CD14-positive monocyte (primary cell): ENCODE measurements at regions not wholly inside any gene's neighbourhood (a gene's known extent, or its start where the extent isn't known, plus 50 kb on each side); places are given as distances from the start of the nearest gene placed in this dataset.

Source experiments
- DNase-seq, 3 donors: peaks; one replicate each; pipeline ENCODE4 v3.0.0-alpha.2; 2011 to 2022
- H2AFZ ChIP-seq: 2 replicates; pipeline ENCODE4 v1.6.0; 2012; ENCODE audit warnings: mild to moderate bottlenecking, low read depth, low read length, inconsistent platforms; ENCODE audit not compliant: insufficient read depth, poor library complexity, severe bottlenecking
- H3K27ac ChIP-seq, 2 donors: 1 replicate in 1 of 2; 2 replicates in 1 of 2; pipeline ENCODE4 v1.5.1; 2012 to 2013; ENCODE audit warnings: low read length in 2 of 2, control low read depth in 1 of 2, inconsistent platforms in 1 of 2, low read depth in 1 of 2, mild to moderate bottlenecking in 1 of 2
- H3K27me3 ChIP-seq, 2 donors: one replicate each; pipeline versions ENCODE4 v1.6.0 to v1.6.1; 2011 to 2013; ENCODE audit warnings: low read length in 2 of 2; ENCODE audit not compliant: control insufficient read depth in 2 of 2, insufficient read depth in 2 of 2
- H3K36me3 ChIP-seq, 2 donors: replicated peaks in 1 of 2; 1 replicate in 1 of 2; 2 replicates in 1 of 2; pipeline versions ENCODE4 v1.5.1 to v1.6.1; 2012 to 2013; ENCODE audit warnings: low read length in 2 of 2, control low read depth in 1 of 2, inconsistent platforms in 1 of 2, mild to moderate bottlenecking in 1 of 2; ENCODE audit not compliant: insufficient read depth in 2 of 2, control insufficient read depth in 1 of 2
- H3K4me1 ChIP-seq, 2 donors: 1 replicate in 1 of 2; 2 replicates in 1 of 2; pipeline versions ENCODE4 v1.5.1 to v1.6.1; 2012 to 2013; ENCODE audit warnings: low read length in 2 of 2, control low read depth in 1 of 2, inconsistent platforms in 1 of 2, mild to moderate bottlenecking in 1 of 2, moderate library complexity in 1 of 2; ENCODE audit not compliant: insufficient read depth in 2 of 2, control insufficient read depth in 1 of 2
- H3K4me2 ChIP-seq: replicated peaks from 2 replicates; pipeline ENCODE3; 2012; ENCODE audit warnings: low read length, moderate library complexity, mild to moderate bottlenecking; ENCODE audit not compliant: poor library complexity, severe bottlenecking; ENCODE audit errors: extremely low read depth
- H3K4me3 ChIP-seq, 3 experiments: fragments of 200-600 bp in 1 of 3; sonication (generic) in 1 of 3; replicated peaks in 1 of 3; 1 replicate in 2 of 3; 2 replicates in 1 of 3; pipeline ENCODE4 v1.5.1; 2011 to 2013; ENCODE audit warnings: low read length in 3 of 3, mild to moderate bottlenecking in 3 of 3, control low read depth in 2 of 3, low read depth in 2 of 3, inconsistent platforms in 1 of 3, moderate library complexity in 1 of 3
- H3K79me2 ChIP-seq: 2 replicates; pipeline ENCODE4 v1.6.0; 2012; ENCODE audit warnings: mild to moderate bottlenecking, control low read depth, inconsistent platforms, low read length, moderate library complexity; ENCODE audit not compliant: insufficient read depth
- H3K9ac ChIP-seq: 2 replicates; pipeline ENCODE4 v1.6.0; 2017; ENCODE audit warnings: low read length, mild to moderate bottlenecking; ENCODE audit not compliant: insufficient read depth, poor library complexity, severe bottlenecking
- H3K9me3 ChIP-seq, 2 donors: replicated peaks in 1 of 2; 1 replicate in 1 of 2; 2 replicates in 1 of 2; pipeline versions ENCODE4 v1.5.1 to v1.6.1; 2012 to 2013; ENCODE audit warnings: low read length in 2 of 2, control low read depth in 1 of 2; ENCODE audit not compliant: control insufficient read depth in 1 of 2, insufficient read depth in 1 of 2
- H4K20me1 ChIP-seq: 2 replicates; pipeline ENCODE4 v1.6.0; 2012; ENCODE audit warnings: mild to moderate bottlenecking, low read length, control low read depth, moderate library complexity; ENCODE audit not compliant: insufficient read depth
- H3K27ac Mint-ChIP-seq, 7 donors: one replicate each; pipeline ENCODE4 v1.8.0; 2020; ENCODE audit warnings: mild to moderate bottlenecking in 7 of 7, mixed read lengths in 7 of 7, moderate library complexity in 6 of 7, inconsistent platforms in 2 of 7
- H3K27me3 Mint-ChIP-seq, 3 donors: one replicate each; pipeline ENCODE4 v1.8.0; 2021 to 2022; ENCODE audit warnings: low read depth in 3 of 3, mild to moderate bottlenecking in 3 of 3, mixed read lengths in 3 of 3, moderate library complexity in 3 of 3, inconsistent platforms in 1 of 3
- H3K36me3 Mint-ChIP-seq, 2 donors: one replicate each; pipeline ENCODE4 v1.8.0; 2020; ENCODE audit warnings: mixed read lengths in 2 of 2, inconsistent platforms in 1 of 2, mild to moderate bottlenecking in 1 of 2
- H3K4me1 Mint-ChIP-seq: one replicate; pipeline ENCODE4 v1.8.0; 2020; ENCODE audit warnings: mild to moderate bottlenecking, mixed read lengths
- H3K4me3 Mint-ChIP-seq, 2 donors: one replicate each; pipeline ENCODE4 v1.8.0; 2020; ENCODE audit warnings: mild to moderate bottlenecking in 2 of 2, mixed read lengths in 2 of 2, moderate library complexity in 1 of 2
- H3K9me3 Mint-ChIP-seq, 7 donors: one replicate each; pipeline ENCODE4 v1.8.0; 2020 to 2022; ENCODE audit warnings: mixed read lengths in 7 of 7, mild to moderate bottlenecking in 6 of 7, moderate library complexity in 6 of 7, inconsistent platforms in 2 of 7
- CTCF ChIP-seq: fragments of 200-600 bp; IDR thresholded peaks from one replicate; pipeline ENCODE4 v1.8.0; 2022; ENCODE audit warnings: antibody characterized with exemption, mild to moderate bottlenecking
- WGBS: methylation state at CpG from one replicate; pipeline ENCODE4 v1.1.5; 2013; ENCODE audit warnings: missing lambda C conversion rate; ENCODE audit not compliant: insufficient coverage; 5-methylcytosine and 5-hydroxymethylcytosine counted together
- intact Hi-C, 2 donors: fragments of 100-400 bp; cut with micrococcal nuclease; formaldehyde crosslinking; loops; one replicate each; pipeline versions ENCODE4 v1.15.0 to v1.15.1; 2023

GRCh38 chr5:68139611-68140441, 75.7 kb upstream of the PIK3R1 start:
- no peak overlapping the region for H2AFZ ChIP-seq
- H3K9me3 ChIP-seq = no peaks in the 10 kb centered on the region
- H3K79me2 ChIP-seq = no peaks in the 10 kb centered on the region
- H3K9ac ChIP-seq = no peak overlapping the region
- no peaks in the 10 kb centered on the region for H3K4me1 ChIP-seq
- H3K27me3 Mint-ChIP-seq = peaks cover 0 to 1% (median 0%) of the 10 kb centered on the region in 3 donors
- H3K4me3 Mint-ChIP-seq = no peak overlapping the region
- no peak overlapping the region for H3K4me2 ChIP-seq
- WGBS = 88% methylated on average over 1 of the region's 3 CpGs
- H3K27me3 ChIP-seq = no peaks in the 10 kb centered on the region
- no peaks in the 10 kb centered on the region for H3K36me3 Mint-ChIP-seq
- no peak for DNase-seq
- no peaks in the 10 kb centered on the region for H4K20me1 ChIP-seq
- H3K27ac ChIP-seq = no peak overlapping the region
- TF ChIP-seq CTCF = no peak
- peaks cover 0 to 7% (median 5%) of the 10 kb centered on the region in 7 donors for H3K9me3 Mint-ChIP-seq
- no peak overlapping the region for H3K4me3 ChIP-seq
- H3K36me3 ChIP-seq = no peaks in the 10 kb centered on the region
- no peaks in the 10 kb centered on the region for H3K4me1 Mint-ChIP-seq
- no peak overlapping the region for H3K27ac Mint-ChIP-seq
- intact Hi-C loops = no loop called here

GRCh38 chr5:68137511-68138140, 77.9 kb upstream of the PIK3R1 start:
- no peaks in the 10 kb centered on the region for H3K4me1 ChIP-seq
- H3K27ac Mint-ChIP-seq = no peak overlapping the region
- H3K9ac ChIP-seq = no peak overlapping the region
- no peaks in the 10 kb centered on the region for H3K36me3 ChIP-seq
- no peak for DNase-seq
- intact Hi-C loops = no loop called here
- H3K4me3 Mint-ChIP-seq = no peak overlapping the region
- H3K9me3 ChIP-seq = no peaks in the 10 kb centered on the region
- H4K20me1 ChIP-seq = no peaks in the 10 kb centered on the region
- H3K79me2 ChIP-seq = no peaks in the 10 kb centered on the region
- peaks cover 0 to 5% (median 1%) of the 10 kb centered on the region in 3 donors for H3K27me3 Mint-ChIP-seq
- no peak overlapping the region for H3K4me3 ChIP-seq
- no peak for TF ChIP-seq CTCF
- H3K4me2 ChIP-seq = no peak overlapping the region
- no peak overlapping the region for H2AFZ ChIP-seq
- WGBS = no CpG with 5 or more reads among the region's 2 CpGs
- no peak overlapping the region for H3K27ac ChIP-seq
- peaks cover 0 to 3% (median 0%) of the 10 kb centered on the region in 7 donors for H3K9me3 Mint-ChIP-seq
- H3K36me3 Mint-ChIP-seq = no peaks in the 10 kb centered on the region
- H3K4me1 Mint-ChIP-seq = no peaks in the 10 kb centered on the region
- H3K27me3 ChIP-seq = no peaks in the 10 kb centered on the region
